ENCODE measurements at regions not wholly inside any gene's neighbourhood (a gene's known extent, or its start where the extent isn't known, plus 50 kb on each side); places are given as distances from the start of the nearest gene placed in this dataset.

- in situ Hi-C loops (cut with MboI), result no loop called here
- POLR2A ChIA-PET, result no interaction called here
These were observed 55.8 kb upstream of the PRDX6 start for GRCh38 chr1:173421286-173421685.

More at GRCh38 chr1:173421286-173421685, 55.8 kb upstream of the PRDX6 start:
- Histone ChIP-seq H3K4me1 (replicated peaks in 1 of 2; ENCODE audit: control insufficient read depth in 2 of 2, insufficient read depth in 2 of 2, low read length in 2 of 2) (peaks cover 11 to 50% of the 10 kb centered on the region in 2 experiments; a peak in 4 of 5 replicates), H3K36me3 (ENCODE audit: control insufficient read depth, insufficient read depth, low read length) (no peaks in the 10 kb centered on the region), H3K4me3 (no peak overlapping the region), H3K9me1 (ENCODE audit: control insufficient read depth, insufficient read depth, low read length) (no peaks in the 10 kb centered on the region), H3K27ac (ENCODE audit: extremely low read depth, low read depth, low read length) (no peak overlapping the region), H3K9ac (ENCODE audit: insufficient read depth in 1 of 2, low read depth in 2 of 2, low read length in 2 of 2) (no peak overlapping the region), H3K4me2 (ENCODE audit: insufficient read depth, low read length) (no peak overlapping the region), H3K27me3 (ENCODE audit: control insufficient read depth in 2 of 2, insufficient read depth in 2 of 2, low read length in 2 of 2) (no peaks in the 10 kb centered on the region), H4K20me1 (replicated peaks; ENCODE audit: control insufficient read depth, insufficient read depth, low read length) (no peaks in the 10 kb centered on the region), H3K79me2 (ENCODE audit: control insufficient read depth, insufficient read depth, low read length) (no peaks in the 10 kb centered on the region), H3K9me3 (replicated peaks; ENCODE audit: control insufficient read depth, insufficient read depth, low read depth, low read length) (no peaks in the 10 kb centered on the region), H2AFZ (ENCODE audit: low read depth, low read length) (no peak overlapping the region)
- no peak for TF ChIP-seq HBP1 (CRISPR knock-in tag; IDR thresholded peaks at IDR 0.05)
- TF ChIP-seq HIVEP1 (CRISPR knock-in tag; IDR thresholded peaks at IDR 0.05), result no peak
- no peak for TF ChIP-seq NCOR1 (IDR thresholded peaks at IDR 0.05)
- TF ChIP-seq RBBP5 (IDR thresholded peaks at IDR 0.05; ENCODE audit: borderline replicate concordance, insufficient read depth, low read length, poor library complexity, severe bottlenecking), result no peak
- TF ChIP-seq PBX2 (CRISPR knock-in tag; IDR thresholded peaks at IDR 0.05; ENCODE audit: low read depth), result no peak
- TF ChIP-seq PBX2 (tag; conservative IDR thresholded peaks at IDR 0.05; ENCODE audit: low read depth), result no peak
- no peak for TF ChIP-seq CTBP1 (IDR thresholded peaks at IDR 0.05; ENCODE audit: borderline replicate concordance)
- TF ChIP-seq ZNF583 (CRISPR knock-in tag; IDR thresholded peaks at IDR 0.05), result no peak
- TF ChIP-seq SMARCB1 (IDR thresholded peaks at IDR 0.05; ENCODE audit: insufficient read length, low read depth), result no peak
- TF ChIP-seq SUPT5H (IDR thresholded peaks at IDR 0.05), result no peak
- TF ChIP-seq TRIM25 (IDR thresholded peaks at IDR 0.05; ENCODE audit: borderline replicate concordance), result no peak
- TF ChIP-seq ZFP1 (CRISPR knock-in tag; IDR thresholded peaks at IDR 0.05), result no peak
- TF ChIP-seq SLC30A9 (CRISPR knock-in tag; IDR thresholded peaks at IDR 0.05), result no peak
- TF ChIP-seq HDGF (IDR thresholded peaks at IDR 0.05), result no peak
- TF ChIP-seq ZNF143 (CRISPR knock-in tag; IDR thresholded peaks at IDR 0.05), result no peak
- TF ChIP-seq ETV6 (IDR thresholded peaks at IDR 0.05; ENCODE audit: borderline replicate concordance in 1 of 2, low read depth in 2 of 2, low read length in 1 of 2), result no peak
- TF ChIP-seq ETV6 (CRISPR knock-in tag; IDR thresholded peaks at IDR 0.05; ENCODE audit: borderline replicate concordance), result no peak
- no peak for TF ChIP-seq ESRRA (IDR thresholded peaks at IDR 0.05; ENCODE audit: borderline replicate concordance, low read depth)
- no peak for TF ChIP-seq JUN (IDR thresholded peaks at IDR 0.05; ENCODE audit: borderline replicate concordance, low read depth, low read length)
- no peak for TF ChIP-seq JUN (CRISPR knock-in tag; IDR thresholded peaks at IDR 0.05; ENCODE audit: borderline replicate concordance)
- no peak for TF ChIP-seq GTF2E2 (tag; IDR thresholded peaks at IDR 0.05)
- no peak for FAIRE-seq
- ATAC-seq, result no peak
- intact Hi-C loops (cut with micrococcal nuclease), result loop anchor here (2.0 to 5.0 kb wide), 5 partner anchors 154 to 1321 kb away; no protein-coding TSS in a partner anchor
- CTCF ChIA-PET (ENCODE audit: low intra/inter-chr PET ratio), result interaction anchor here (0.7 to 1.9 kb wide), 5 partner anchors 207 to 1322 kb away, joined by 3 to 14 read pairs (median 3); partner anchors contain the start of genes CENPL and DARS2
- WGBS (ENCODE audit: insufficient coverage, low coverage, missing lambda C conversion rate), result 80% methylated on average over 4 of the region's 4 CpGs
- no TSS peak for BruUV-seq (replicated peaks)
- DNase-seq (ENCODE audit: extremely low read depth in 1 of 4, low spot score in 3 of 4), result no peak
